ENCODE measurements at regions not wholly inside any gene's neighbourhood (a gene's known extent, or its start where the extent isn't known, plus 50 kb on each side); places are given as distances from the start of the nearest gene placed in this dataset.

- TF ChIP-seq MYBL2 (CRISPR knock-in tag; IDR thresholded peaks at IDR 0.05) (no peak), CTCF (IDR thresholded peaks at IDR 0.05) (no peak), FOXJ3 (CRISPR knock-in tag; IDR thresholded peaks at IDR 0.05; ENCODE audit: borderline replicate concordance) (no peak), GABPB1 (CRISPR knock-in tag; IDR thresholded peaks at IDR 0.05) (no peak), KAT7 (CRISPR knock-in tag; IDR thresholded peaks at IDR 0.05; ENCODE audit: borderline replicate concordance) (no peak), MAX (CRISPR knock-in tag; IDR thresholded peaks at IDR 0.05) (no peak), CBFB (CRISPR knock-in tag; IDR thresholded peaks at IDR 0.05; ENCODE audit: low read depth) (no peak), ZNF512 (CRISPR knock-in tag; IDR thresholded peaks at IDR 0.05; ENCODE audit: borderline replicate concordance) (no peak), ZNF416 (CRISPR knock-in tag; IDR thresholded peaks at IDR 0.05) (no peak), CREB1 (CRISPR knock-in tag; IDR thresholded peaks at IDR 0.05) (no peak), FOXK1 (CRISPR knock-in tag; IDR thresholded peaks at IDR 0.05) (no peak), AFF4 (CRISPR knock-in tag; IDR thresholded peaks at IDR 0.05; ENCODE audit: borderline replicate concordance) (no peak)
Observed at GRCh38 chr9:107388890-107389289, 100.7 kb downstream of the KLF4 start.

All from WTC11 (cell line).